Neural cell (in vitro differentiated cells): ENCODE measurements at regions not wholly inside any gene's neighbourhood (a gene's known extent, or its start where the extent isn't known, plus 50 kb on each side); places are given as distances from the start of the nearest gene placed in this dataset.

Experiments
- H2AFZ ChIP-seq: fragments of 200-600, 300-800 bp; sonication (generic), shearing (Covaris generic); 2 replicates; pipeline ENCODE4 v1.6.0; 2014; ENCODE audit warnings: low read depth, mild to moderate bottlenecking, antibody characterized with exemption, low read length, moderate library complexity
- H3F3A ChIP-seq: fragments of 200-600 bp; shearing (Covaris generic); 2 replicates; pipeline ENCODE4 v1.6.1; 2016; ENCODE audit warnings: mild to moderate bottlenecking, moderate library complexity, mixed read lengths, antibody characterized with exemption, low read length; ENCODE audit not compliant: insufficient read depth, poor library complexity, severe bottlenecking
- H3K27ac ChIP-seq: fragments of 200-600, 300-800 bp; sonication (generic), shearing (Covaris generic); 2 replicates; pipeline ENCODE4 v1.5.1; 2014; ENCODE audit warnings: mild to moderate bottlenecking, low read length, moderate library complexity
- H3K27me3 ChIP-seq: fragments of 300-800, 200-600 bp; sonication (generic), shearing (Covaris generic); 2 replicates; pipeline ENCODE4 v1.6.0; 2014; ENCODE audit warnings: mild to moderate bottlenecking, low read depth, low read length, moderate library complexity; ENCODE audit not compliant: insufficient read depth
- H3K36me3 ChIP-seq: fragments of 300-800, 200-600 bp; sonication (generic), shearing (Covaris generic); 2 replicates; pipeline ENCODE4 v1.5.1; 2014; ENCODE audit warnings: mild to moderate bottlenecking, antibody characterized with exemption, low read length, moderate library complexity; ENCODE audit not compliant: insufficient read depth
- H3K4me2 ChIP-seq: fragments of 300-800, 200-600 bp; sonication (generic), shearing (Covaris generic); 2 replicates; pipeline ENCODE4 v1.6.0; 2014; ENCODE audit warnings: mild to moderate bottlenecking, low read length
- H3K4me3 ChIP-seq: fragments of 300-800, 200-600 bp; sonication (generic), shearing (Covaris generic); 2 replicates; pipeline ENCODE4 v1.5.1; 2014; ENCODE audit warnings: mild to moderate bottlenecking, low read length, moderate library complexity
- H3K79me2 ChIP-seq: fragments of 200-600 bp; shearing (Covaris generic); replicated peaks from 2 replicates; pipeline ENCODE4 v1.6.0; 2014; ENCODE audit warnings: mild to moderate bottlenecking, low read length, moderate library complexity; ENCODE audit not compliant: insufficient read depth
- H3K9ac ChIP-seq: fragments of 300-800, 200-600 bp; sonication (generic), shearing (Covaris generic); 2 replicates; pipeline ENCODE4 v1.6.1; 2016; ENCODE audit warnings: mild to moderate bottlenecking, low read length, mixed read lengths
- H3K9me2 ChIP-seq: fragments of 200-600 bp; shearing (Covaris generic); 2 replicates; pipeline ENCODE4 v1.6.1; 2016; ENCODE audit warnings: mild to moderate bottlenecking, low read length, mixed read lengths; ENCODE audit not compliant: insufficient read depth
- H3K9me3 ChIP-seq: fragments of 200-600, 300-800 bp; sonication (generic), shearing (Covaris generic); 2 replicates; pipeline ENCODE4 v1.6.1; 2016; ENCODE audit warnings: mild to moderate bottlenecking, mixed run types, low read length, moderate library complexity, mixed read lengths
- H4K20me1 ChIP-seq: fragments of 200-600 bp; shearing (Covaris generic); 2 replicates; pipeline ENCODE4 v1.6.1; 2016; ENCODE audit warnings: mild to moderate bottlenecking, mixed run types; ENCODE audit not compliant: insufficient read depth
- CTCF ChIP-seq: fragments of 450-650 bp; IDR thresholded peaks from 2 replicates; pipeline ENCODE4 v1.5.1; 2014; ENCODE audit warnings: antibody characterized with exemption, mild to moderate bottlenecking, moderate library complexity; ENCODE audit not compliant: poor library complexity, severe bottlenecking
- EP300 ChIP-seq: fragments of 450-650 bp; conservative IDR thresholded peaks from 2 replicates; pipeline ENCODE4 v1.6.1; 2014; ENCODE audit warnings: antibody characterized with exemption, mild to moderate bottlenecking, moderate library complexity; ENCODE audit not compliant: poor library complexity, severe bottlenecking
- EZH2 ChIP-seq: fragments of 200-600, 300-800 bp; shearing (Covaris generic), sonication (generic); IDR thresholded peaks from 2 replicates; pipeline ENCODE4 v1.6.1; 2014; ENCODE audit warnings: antibody characterized with exemption, low read length, borderline replicate concordance, mild to moderate bottlenecking; ENCODE audit not compliant: insufficient read depth, poor library complexity, severe bottlenecking
- MXI1 ChIP-seq: fragments of 450-650 bp; conservative IDR thresholded peaks from 2 replicates; pipeline ENCODE4 v1.6.1; 2014; ENCODE audit warnings: antibody characterized with exemption, mild to moderate bottlenecking; ENCODE audit not compliant: poor library complexity, severe bottlenecking
- POLR2AphosphoS5 ChIP-seq: IDR thresholded peaks from 2 replicates; pipeline ENCODE4 v1.6.1; 2012
- RAD21 ChIP-seq: fragments of 450-650 bp; conservative IDR thresholded peaks from 2 replicates; pipeline ENCODE4 v1.6.1; 2014; ENCODE audit warnings: antibody characterized with exemption, mild to moderate bottlenecking, moderate library complexity
- REST ChIP-seq: IDR thresholded peaks from 2 replicates; pipeline ENCODE4 v1.6.1; 2012; ENCODE audit warnings: borderline replicate concordance
- SMC3 ChIP-seq: fragments of 450-650 bp; conservative IDR thresholded peaks from 2 replicates; pipeline ENCODE4 v1.6.1; 2014; ENCODE audit warnings: antibody characterized with exemption, mild to moderate bottlenecking, moderate library complexity; ENCODE audit not compliant: poor library complexity
- TAF1 ChIP-seq: IDR thresholded peaks from 2 replicates; pipeline ENCODE4 v1.6.1; 2012; ENCODE audit warnings: low read depth

DNA sequence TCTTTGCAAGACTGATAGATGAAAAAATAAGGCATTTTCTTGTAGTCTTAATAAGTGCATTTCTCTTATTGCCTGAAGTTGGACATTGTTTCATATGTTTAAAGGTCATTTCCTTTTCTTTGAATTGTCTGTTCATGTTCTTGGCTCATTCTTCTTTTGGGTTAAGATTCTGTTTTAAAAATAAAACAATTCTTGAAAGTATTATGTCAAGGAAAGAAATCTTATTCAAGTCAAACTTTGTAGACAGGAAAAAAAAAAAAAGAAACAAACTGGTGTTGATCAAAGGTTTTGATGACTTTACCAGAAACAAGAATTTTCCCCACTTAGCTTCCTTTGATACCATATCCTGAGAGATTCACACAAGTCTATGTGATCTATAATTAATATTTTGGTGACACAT is 132.9 kb upstream of the AADACL2 start:
- Histone ChIP-seq H3K4me2 (no peak overlapping the region), H3K4me3 (no peak overlapping the region), H3K36me3 (no peaks in the 10 kb centered on the region), H3K9ac (no peak overlapping the region), H4K20me1 (no peaks in the 10 kb centered on the region), H3K9me2 (no peaks in the 10 kb centered on the region), H3K9me3 (no peaks in the 10 kb centered on the region), H2AFZ (no peak overlapping the region), H3K79me2 (no peaks in the 10 kb centered on the region), H3K27ac (no peak overlapping the region), H3F3A (no peaks in the 10 kb centered on the region), H3K27me3 (no peaks in the 10 kb centered on the region)
- TF ChIP-seq EZH2: no peak
- no peak for TF ChIP-seq REST
- no peak for TF ChIP-seq SMC3
- TF ChIP-seq RAD21: no peak
- no peak for TF ChIP-seq EP300
- no peak for TF ChIP-seq CTCF
- no peak for TF ChIP-seq MXI1
- no peak for TF ChIP-seq POLR2AphosphoS5
- TF ChIP-seq TAF1: no peak

DNA sequence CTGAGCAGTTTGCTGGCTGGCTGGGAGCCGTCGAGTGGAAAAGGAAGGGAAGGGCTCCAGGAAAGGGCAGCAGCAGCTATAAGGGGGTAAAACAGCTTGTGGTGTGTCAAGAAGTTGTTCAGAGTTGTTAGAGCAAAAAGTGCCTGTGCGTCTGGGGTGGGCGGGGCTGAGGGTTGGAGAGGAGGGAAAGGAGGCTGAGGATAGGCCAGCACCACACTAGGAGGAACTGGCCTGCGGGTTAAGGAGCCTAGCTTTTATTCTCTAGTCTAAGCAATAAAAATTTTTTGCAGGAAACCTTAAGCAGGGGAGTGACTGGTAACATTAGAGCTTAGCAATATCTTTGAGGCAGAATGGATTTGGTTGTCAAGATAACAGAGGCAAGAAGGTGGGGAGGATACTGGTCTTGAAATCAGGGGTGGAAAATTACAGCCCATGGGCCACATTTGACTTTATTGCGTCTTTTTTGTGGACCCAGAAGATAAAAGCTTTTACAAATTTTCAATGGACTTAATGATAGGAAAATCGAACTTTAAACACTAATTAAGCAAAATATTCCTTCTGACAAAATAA is 134.5 kb upstream of the AADACL2 start:
- H4K20me1 ChIP-seq: no peaks in the 10 kb centered on the region
- no peak overlapping the region for H2AFZ ChIP-seq
- no peaks in the 10 kb centered on the region for H3K27me3 ChIP-seq
- H3K36me3 ChIP-seq: no peaks in the 10 kb centered on the region
- H3F3A ChIP-seq: no peaks in the 10 kb centered on the region
- H3K9ac ChIP-seq: no peak overlapping the region
- H3K27ac ChIP-seq: no peak overlapping the region
- no peaks in the 10 kb centered on the region for H3K9me2 ChIP-seq
- H3K79me2 ChIP-seq: no peaks in the 10 kb centered on the region
- H3K4me2 ChIP-seq: no peak overlapping the region
- H3K9me3 ChIP-seq: no peaks in the 10 kb centered on the region
- H3K4me3 ChIP-seq: no peak overlapping the region
- no peak for TF ChIP-seq EP300
- TF ChIP-seq TAF1: no peak
- TF ChIP-seq RAD21: no peak
- TF ChIP-seq MXI1: no peak
- no peak for TF ChIP-seq SMC3
- TF ChIP-seq REST: no peak
- no peak for TF ChIP-seq CTCF
- no peak for TF ChIP-seq EZH2
- TF ChIP-seq POLR2AphosphoS5: no peak
